CD8-positive, alpha-beta memory T cell (primary cell): ENCODE measurements at regions not wholly inside any gene's neighbourhood (a gene's known extent, or its start where the extent isn't known, plus 50 kb on each side); places are given as distances from the start of the nearest gene placed in this dataset.

Experiments
- CTCF ChIA-PET: fragments of 350-600 bp; sonication (Branson Sonifier 250); formaldehyde crosslinking; loops from one replicate; lab custom pipeline; 2021; ENCODE audit warnings: antibody characterized with exemption; lab: Charles Lee
- POLR2A ChIA-PET: fragments of 350-600 bp; sonication (Branson Sonifier 250); formaldehyde crosslinking; loops from one replicate; lab custom pipeline; 2021; ENCODE audit warnings: antibody characterized with exemption; lab: Charles Lee
- DNase-seq, 5 donors: peaks; one replicate each; pipeline versions ENCODE4 v3.0.0 to v3.0.0-alpha.2; 2020 to 2022; ENCODE audit warnings: mixed read lengths in 1 of 5
- H3K27ac ChIP-seq: one replicate; pipeline ENCODE4 v1.7.0; 2013; ENCODE audit warnings: low read depth, mild to moderate bottlenecking, low read length, moderate library complexity
- H3K27me3 ChIP-seq: 2 replicates; pipeline ENCODE4 v1.7.0; 2013; ENCODE audit warnings: low read length, mild to moderate bottlenecking; ENCODE audit not compliant: insufficient read depth, poor library complexity, severe bottlenecking
- H3K36me3 ChIP-seq: 2 replicates; pipeline ENCODE4 v1.7.0; 2013; ENCODE audit warnings: mild to moderate bottlenecking, low read length, moderate library complexity; ENCODE audit not compliant: insufficient read depth
- H3K4me1 ChIP-seq: 2 replicates; pipeline ENCODE4 v1.7.0; 2013; ENCODE audit warnings: mild to moderate bottlenecking, low read length, moderate library complexity; ENCODE audit not compliant: insufficient read depth
- H3K4me3 ChIP-seq: 2 replicates; pipeline ENCODE4 v1.7.0; 2013; ENCODE audit warnings: mild to moderate bottlenecking, low read length
- H3K9me3 ChIP-seq: 2 replicates; pipeline ENCODE4 v1.7.0; 2013; ENCODE audit warnings: mild to moderate bottlenecking, low read length
- H3K27ac Mint-ChIP-seq, 8 donors: one replicate each; pipeline ENCODE4 v1.8.0; 2020 to 2021; ENCODE audit warnings: mixed read lengths in 8 of 8, mild to moderate bottlenecking in 6 of 8, inconsistent platforms in 3 of 8, moderate library complexity in 3 of 8
- H3K27me3 Mint-ChIP-seq, 2 donors: one replicate each; pipeline ENCODE4 v1.8.0; 2020 to 2021; ENCODE audit warnings: mixed read lengths in 2 of 2, mild to moderate bottlenecking in 1 of 2, moderate library complexity in 1 of 2
- H3K36me3 Mint-ChIP-seq, 3 donors: one replicate each; pipeline ENCODE4 v1.8.0; 2020 to 2021; ENCODE audit warnings: mixed read lengths in 3 of 3, inconsistent platforms in 1 of 3, mild to moderate bottlenecking in 1 of 3
- H3K4me1 Mint-ChIP-seq, 3 donors: one replicate each; pipeline ENCODE4 v1.8.0; 2020 to 2021; ENCODE audit warnings: mixed read lengths in 3 of 3, inconsistent platforms in 1 of 3, mild to moderate bottlenecking in 1 of 3
- H3K4me3 Mint-ChIP-seq, 7 donors: one replicate each; pipeline ENCODE4 v1.8.0; 2020 to 2021; ENCODE audit warnings: mixed read lengths in 7 of 7, mild to moderate bottlenecking in 6 of 7, moderate library complexity in 4 of 7, inconsistent platforms in 2 of 7
- H3K9me3 Mint-ChIP-seq, 5 donors: one replicate each; pipeline ENCODE4 v1.8.0; 2020 to 2022; ENCODE audit warnings: mixed read lengths in 5 of 5, mild to moderate bottlenecking in 3 of 5, moderate library complexity in 2 of 5, inconsistent platforms in 1 of 5

GRCh38 chr4:63379750-63380522 lies 1029.3 kb downstream of the TECRL start:
- Histone ChIP-seq H3K9me3 (no peaks in the 10 kb centered on the region), H3K27me3 (no peaks in the 10 kb centered on the region), H3K36me3 (no peaks in the 10 kb centered on the region), H3K27ac (no peak overlapping the region), H3K4me3 (no peak overlapping the region), H3K4me1 (no peaks in the 10 kb centered on the region)
- Mint-ChIP-seq H3K4me1 (no peaks in the 10 kb centered on the region), H3K36me3 (no peaks in the 10 kb centered on the region), H3K4me3 (no peak overlapping the region), H3K9me3 (peaks cover 3 to 20% (median 11%) of the 10 kb centered on the region in 5 donors), H3K27me3 (no peaks in the 10 kb centered on the region), H3K27ac (no peak overlapping the region)
- ChIA-PET CTCF (no interaction called here), POLR2A (no interaction called here)
- peak in 1 of 5 donors; percentile 34 for DNase-seq

GRCh38 chr4:63371001-63371400 lies 1038.2 kb downstream of the TECRL start:
- Mint-ChIP-seq H3K36me3 (no peaks in the 10 kb centered on the region), H3K27ac (no peak overlapping the region), H3K27me3 (no peaks in the 10 kb centered on the region), H3K4me1 (no peaks in the 10 kb centered on the region), H3K4me3 (no peak overlapping the region), H3K9me3 (peaks cover 5 to 20% (median 13%) of the 10 kb centered on the region in 5 donors)
- POLR2A ChIA-PET: no interaction called here
- Histone ChIP-seq H3K9me3 (no peaks in the 10 kb centered on the region), H3K4me1 (no peaks in the 10 kb centered on the region), H3K4me3 (no peak overlapping the region), H3K27ac (no peak overlapping the region), H3K36me3 (no peaks in the 10 kb centered on the region), H3K27me3 (no peaks in the 10 kb centered on the region)
- DNase-seq: no peak
- CTCF ChIA-PET: no interaction called here

- CTCF ChIA-PET: no interaction called here
- POLR2A ChIA-PET: no interaction called here
- peaks cover 5 to 33% (median 8%) of the 10 kb centered on the region in 5 donors for H3K9me3 Mint-ChIP-seq
These were observed 1047.6 kb downstream of the TECRL start for GRCh38 chr4:63361628-63362027.

GRCh38 chr4:63361066-63361465 lies 1048.2 kb downstream of the TECRL start:
- H3K27ac ChIP-seq: no peak overlapping the region
- H3K27me3 ChIP-seq: no peaks in the 10 kb centered on the region
- H3K27me3 Mint-ChIP-seq: no peaks in the 10 kb centered on the region
- H3K4me1 Mint-ChIP-seq: no peaks in the 10 kb centered on the region
- H3K4me1 ChIP-seq: no peaks in the 10 kb centered on the region
- H3K9me3 ChIP-seq: peaks cover 4% of the 10 kb centered on the region
- no peaks in the 10 kb centered on the region for H3K36me3 ChIP-seq
- no peak overlapping the region for H3K4me3 ChIP-seq
- CTCF ChIA-PET: no interaction called here
- H3K9me3 Mint-ChIP-seq: peaks cover 5 to 34% (median 8%) of the 10 kb centered on the region in 5 donors
- DNase-seq: no peak
- H3K36me3 Mint-ChIP-seq: no peaks in the 10 kb centered on the region
- POLR2A ChIA-PET: no interaction called here
- H3K4me3 Mint-ChIP-seq: no peak overlapping the region
- H3K27ac Mint-ChIP-seq: no peak overlapping the region

More at GRCh38 chr4:63361628-63362027, 1047.6 kb downstream of the TECRL start:
- Histone ChIP-seq H3K9me3 (peaks cover 4% of the 10 kb centered on the region), H3K4me3 (no peak overlapping the region), H3K27me3 (no peaks in the 10 kb centered on the region), H3K4me1 (no peaks in the 10 kb centered on the region), H3K36me3 (no peaks in the 10 kb centered on the region), H3K27ac (no peak overlapping the region)
- DNase-seq: no peak
- Mint-ChIP-seq H3K4me1 (no peaks in the 10 kb centered on the region), H3K4me3 (no peak overlapping the region), H3K36me3 (no peaks in the 10 kb centered on the region), H3K27ac (no peak overlapping the region), H3K27me3 (no peaks in the 10 kb centered on the region)

GRCh38 chr4:63349674-63350025 lies 1059.6 kb downstream of the TECRL start:
- no peak overlapping the region for H3K27ac ChIP-seq
- no peaks in the 10 kb centered on the region for H3K36me3 ChIP-seq
- Mint-ChIP-seq H3K9me3 (peaks cover 14 to 53% (median 24%) of the 10 kb centered on the region in 5 donors), H3K4me1 (no peaks in the 10 kb centered on the region), H3K36me3 (no peaks in the 10 kb centered on the region), H3K27me3 (no peaks in the 10 kb centered on the region), H3K27ac (no peak overlapping the region), H3K4me3 (no peak overlapping the region)
- no peaks in the 10 kb centered on the region for H3K4me1 ChIP-seq
- no peak overlapping the region for H3K4me3 ChIP-seq
- CTCF ChIA-PET: no interaction called here
- no peaks in the 10 kb centered on the region for H3K27me3 ChIP-seq
- H3K9me3 ChIP-seq: no peaks in the 10 kb centered on the region
- POLR2A ChIA-PET: no interaction called here
- DNase-seq: no peak

GRCh38 chr4:63348735-63349673 lies 1060.2 kb downstream of the TECRL start:
- H3K27me3 ChIP-seq: no peaks in the 10 kb centered on the region
- Mint-ChIP-seq H3K27ac (no peak overlapping the region), H3K4me1 (no peaks in the 10 kb centered on the region), H3K27me3 (no peaks in the 10 kb centered on the region), H3K9me3 (peaks cover 12 to 49% (median 24%) of the 10 kb centered on the region in 5 donors), H3K36me3 (no peaks in the 10 kb centered on the region), H3K4me3 (no peak overlapping the region)
- H3K4me3 ChIP-seq: no peak overlapping the region
- no peaks in the 10 kb centered on the region for H3K9me3 ChIP-seq
- no peaks in the 10 kb centered on the region for H3K4me1 ChIP-seq
- ChIA-PET POLR2A (no interaction called here), CTCF (no interaction called here)
- DNase-seq: peak in 1 of 5 donors; percentile 41
- H3K36me3 ChIP-seq: no peaks in the 10 kb centered on the region
- no peak overlapping the region for H3K27ac ChIP-seq

GRCh38 chr4:63325140-63325539 lies 1084.1 kb downstream of the TECRL start:
- Histone ChIP-seq H3K36me3 (no peaks in the 10 kb centered on the region), H3K4me1 (no peaks in the 10 kb centered on the region), H3K9me3 (no peaks in the 10 kb centered on the region), H3K4me3 (no peak overlapping the region), H3K27me3 (no peaks in the 10 kb centered on the region), H3K27ac (no peak overlapping the region)
- H3K9me3 Mint-ChIP-seq: peaks cover 5 to 38% (median 14%) of the 10 kb centered on the region in 5 donors
- ChIA-PET CTCF (no interaction called here), POLR2A (no interaction called here)
- H3K27me3 Mint-ChIP-seq: no peaks in the 10 kb centered on the region
- H3K4me1 Mint-ChIP-seq: no peaks in the 10 kb centered on the region
- no peaks in the 10 kb centered on the region for H3K36me3 Mint-ChIP-seq
- DNase-seq: no peak
- H3K27ac Mint-ChIP-seq: no peak overlapping the region
- no peak overlapping the region for H3K4me3 Mint-ChIP-seq

- no peaks in the 10 kb centered on the region for H3K27me3 ChIP-seq
- no peak overlapping the region for H3K27ac Mint-ChIP-seq
- no peaks in the 10 kb centered on the region for H3K4me1 ChIP-seq
- H3K36me3 Mint-ChIP-seq: no peaks in the 10 kb centered on the region
- H3K9me3 Mint-ChIP-seq: peaks cover 0 to 17% (median 11%) of the 10 kb centered on the region in 5 donors
- no peak overlapping the region for H3K27ac ChIP-seq
- H3K4me3 Mint-ChIP-seq: no peak overlapping the region
- H3K36me3 ChIP-seq: no peaks in the 10 kb centered on the region
- no peaks in the 10 kb centered on the region for H3K4me1 Mint-ChIP-seq
- no peaks in the 10 kb centered on the region for H3K27me3 Mint-ChIP-seq
- no peaks in the 10 kb centered on the region for H3K9me3 ChIP-seq
- DNase-seq: no peak
- POLR2A ChIA-PET: no interaction called here
- H3K4me3 ChIP-seq: no peak overlapping the region
- CTCF ChIA-PET: no interaction called here
These were observed 1092.6 kb downstream of the TECRL start for GRCh38 chr4:63316633-63317032.
